WERI-Rb-1 (cell line): ENCODE measurements at regions not wholly inside any gene's neighbourhood (a gene's known extent, or its start where the extent isn't known, plus 50 kb on each side); places are given as distances from the start of the nearest gene placed in this dataset.

Experiments used
- DNase-seq: peaks from one replicate; pipeline ENCODE4 v3.0.0-alpha.2; 2020
- H3K27ac ChIP-seq: fragments of 250-450 bp; sonication (Bioruptor Pico); 2 replicates; pipeline ENCODE4 v1.5.1; 2020; ENCODE audit warnings: mild to moderate bottlenecking, moderate library complexity
- H3K27me3 ChIP-seq: fragments of 250-450 bp; sonication (Bioruptor Pico); 2 replicates; pipeline ENCODE4 v1.5.1; 2021; ENCODE audit warnings: mild to moderate bottlenecking, low read depth, moderate library complexity; ENCODE audit not compliant: insufficient read depth, severe bottlenecking
- H3K36me3 ChIP-seq: fragments of 250-450 bp; sonication (Bioruptor Pico); 2 replicates; pipeline ENCODE4 v1.5.1; 2020; ENCODE audit warnings: mild to moderate bottlenecking, moderate library complexity
- H3K4me3 ChIP-seq: 2 replicates; pipeline ENCODE4 v1.5.1; 2011; ENCODE audit warnings: low read depth, mild to moderate bottlenecking, control low read depth, low read length
- H3K9me3 ChIP-seq: fragments of 250-450 bp; sonication (Bioruptor Pico); 2 replicates; pipeline ENCODE4 v1.5.1; 2021; ENCODE audit warnings: mild to moderate bottlenecking, moderate library complexity; ENCODE audit not compliant: severe bottlenecking
- TF ChIP-seq, protein P1 (sequence below): IDR thresholded peaks from 2 replicates; pipeline ENCODE4 v1.5.1; 2011; ENCODE audit warnings: low read depth, mild to moderate bottlenecking, control low read depth, inconsistent platforms, low read length

DNA sequence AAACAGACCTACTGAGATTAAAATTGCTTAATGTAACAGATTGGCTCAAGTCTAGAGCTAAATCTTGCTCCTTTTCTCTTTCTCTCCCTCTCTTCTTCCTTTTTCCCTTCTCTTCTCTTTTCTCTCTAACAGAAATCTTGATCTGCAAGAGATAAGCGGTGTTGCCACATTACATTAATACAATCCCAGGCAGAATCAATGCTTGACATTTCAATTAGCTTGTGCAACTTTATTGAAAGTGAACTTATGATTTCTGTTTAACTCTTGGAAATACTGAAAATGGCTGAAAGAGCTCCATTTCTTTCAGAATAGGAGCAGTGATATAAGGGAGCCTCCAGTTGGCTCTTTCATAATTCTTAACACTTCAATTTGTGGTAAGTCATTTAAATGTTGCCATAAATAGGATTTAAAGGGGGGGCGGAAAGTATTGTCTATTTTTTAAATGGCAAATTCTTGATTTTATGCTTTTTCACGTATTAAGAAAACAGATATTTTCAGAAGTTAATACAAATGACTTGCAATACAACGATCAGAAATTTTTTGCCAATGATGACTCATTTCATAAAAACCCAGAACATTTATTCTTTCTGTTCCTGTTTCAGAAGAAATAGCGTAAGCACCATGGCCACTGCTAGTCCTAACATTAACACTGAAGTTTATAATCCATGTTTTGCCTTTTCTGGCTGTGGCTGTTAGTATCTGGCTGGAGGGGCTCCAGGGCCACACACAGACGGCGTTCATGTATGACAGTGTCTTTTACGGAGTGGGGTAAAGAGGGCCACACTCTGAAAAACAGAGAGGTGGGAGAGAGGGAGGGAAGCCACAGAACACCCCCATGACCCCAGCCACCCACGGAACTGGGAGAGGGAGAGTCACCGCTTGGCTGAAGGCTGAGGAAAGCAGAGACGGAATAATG is 115.7 kb upstream of the FAT1 start:
- Histone ChIP-seq H3K36me3 (no peaks in the 10 kb centered on the region), H3K27me3 (peaks cover 53% of the 10 kb centered on the region), H3K9me3 (peaks cover 2% of the 10 kb centered on the region), H3K4me3 (no peak overlapping the region), H3K27ac (no peak overlapping the region)
- TF ChIP-seq, protein P1, sequence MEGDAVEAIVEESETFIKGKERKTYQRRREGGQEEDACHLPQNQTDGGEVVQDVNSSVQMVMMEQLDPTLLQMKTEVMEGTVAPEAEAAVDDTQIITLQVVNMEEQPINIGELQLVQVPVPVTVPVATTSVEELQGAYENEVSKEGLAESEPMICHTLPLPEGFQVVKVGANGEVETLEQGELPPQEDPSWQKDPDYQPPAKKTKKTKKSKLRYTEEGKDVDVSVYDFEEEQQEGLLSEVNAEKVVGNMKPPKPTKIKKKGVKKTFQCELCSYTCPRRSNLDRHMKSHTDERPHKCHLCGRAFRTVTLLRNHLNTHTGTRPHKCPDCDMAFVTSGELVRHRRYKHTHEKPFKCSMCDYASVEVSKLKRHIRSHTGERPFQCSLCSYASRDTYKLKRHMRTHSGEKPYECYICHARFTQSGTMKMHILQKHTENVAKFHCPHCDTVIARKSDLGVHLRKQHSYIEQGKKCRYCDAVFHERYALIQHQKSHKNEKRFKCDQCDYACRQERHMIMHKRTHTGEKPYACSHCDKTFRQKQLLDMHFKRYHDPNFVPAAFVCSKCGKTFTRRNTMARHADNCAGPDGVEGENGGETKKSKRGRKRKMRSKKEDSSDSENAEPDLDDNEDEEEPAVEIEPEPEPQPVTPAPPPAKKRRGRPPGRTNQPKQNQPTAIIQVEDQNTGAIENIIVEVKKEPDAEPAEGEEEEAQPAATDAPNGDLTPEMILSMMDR, result no peak
- no peak for DNase-seq

DNA sequence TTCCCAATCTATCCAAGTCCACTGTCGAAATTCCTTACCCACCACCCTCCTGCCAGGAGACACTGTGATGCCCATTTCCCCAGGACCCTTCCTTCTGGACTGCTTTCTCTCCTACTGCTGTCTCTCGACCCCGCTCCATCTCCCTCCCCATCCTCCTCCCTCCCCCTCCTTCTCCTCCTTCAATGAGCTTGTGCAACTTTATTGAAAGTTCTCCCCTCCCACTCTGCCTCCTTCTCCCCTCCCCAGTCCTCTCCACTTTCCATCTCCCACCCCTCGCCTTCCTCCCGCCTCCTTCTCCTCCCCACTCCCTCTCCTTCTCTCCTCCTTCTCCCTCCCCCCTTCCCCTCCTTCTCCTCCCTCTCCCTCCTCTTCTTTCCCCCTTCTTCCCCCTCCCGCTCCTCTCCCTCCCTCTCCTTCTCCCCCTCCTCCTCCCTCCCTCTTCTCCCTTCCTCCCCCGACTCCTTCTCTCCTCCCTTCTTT is 116.6 kb upstream of the FAT1 start:
- Histone ChIP-seq H3K27me3 (peaks cover 54% of the 10 kb centered on the region), H3K4me3 (no peak overlapping the region), H3K27ac (no peak overlapping the region), H3K36me3 (no peaks in the 10 kb centered on the region), H3K9me3 (peaks cover 2% of the 10 kb centered on the region)
- no peak for DNase-seq
- TF ChIP-seq, protein P1, result no peak

GRCh38 chr4:186840771-186841301 is 117.2 kb upstream of the FAT1 start:
- no peak for DNase-seq
- H3K9me3 ChIP-seq, result peaks cover 2% of the 10 kb centered on the region
- no peak overlapping the region for H3K4me3 ChIP-seq
- TF ChIP-seq, protein P1, result no peak
- H3K27ac ChIP-seq, result no peak overlapping the region
- H3K27me3 ChIP-seq, result peaks cover 55% of the 10 kb centered on the region
- no peaks in the 10 kb centered on the region for H3K36me3 ChIP-seq

GRCh38 chr4:186844059-186844681 is 120.5 kb upstream of the FAT1 start:
- peaks cover 2% of the 10 kb centered on the region for H3K9me3 ChIP-seq

GRCh38 chr4:186845137-186845842 is 121.6 kb upstream of the FAT1 start:
- H3K27ac ChIP-seq, result no peak overlapping the region

More at GRCh38 chr4:186844059-186844681, 120.5 kb upstream of the FAT1 start:
- DNase-seq, result no peak
- Histone ChIP-seq H3K27me3 (peaks cover 44% of the 10 kb centered on the region), H3K4me3 (no peak overlapping the region), H3K36me3 (no peaks in the 10 kb centered on the region), H3K27ac (no peak overlapping the region)
- TF ChIP-seq, protein P1, result no peak

More at GRCh38 chr4:186845137-186845842, 121.6 kb upstream of the FAT1 start:
- Histone ChIP-seq H3K36me3 (no peaks in the 10 kb centered on the region), H3K27me3 (peaks cover 35% of the 10 kb centered on the region), H3K4me3 (no peak overlapping the region), H3K9me3 (peaks cover 3% of the 10 kb centered on the region)
- TF ChIP-seq, protein P1, result no peak
- no peak for DNase-seq
